Activated CD8-positive, alpha-beta T cell treated with anti-CD3 and anti-CD28 coated beads for 36 hours (primary cell): ENCODE measurements at regions not wholly inside any gene's neighbourhood (a gene's known extent, or its start where the extent isn't known, plus 50 kb on each side); places are given as distances from the start of the nearest gene placed in this dataset.

Experiments used
- ATAC-seq: fragments of 200-7000 bp; cut with Tn5 transposase; one replicate; pipeline ENCODE4 v1.10.0; 2021; ENCODE audit warnings: mild to moderate bottlenecking, moderate library complexity
- CTCF ChIA-PET: fragments of 350-600 bp; sonication (Branson Sonifier 250); formaldehyde crosslinking; loops from one replicate; lab custom pipeline; 2021; ENCODE audit warnings: antibody characterized with exemption; lab: Charles Lee
- POLR2A ChIA-PET: fragments of 350-600 bp; sonication (Branson Sonifier 250); formaldehyde crosslinking; loops from one replicate; lab custom pipeline; 2021; ENCODE audit warnings: antibody characterized with exemption; lab: Charles Lee
- DNase-seq: peaks from one replicate; pipeline ENCODE4 v3.0.0-alpha.2; 2020
- H3K27ac Mint-ChIP-seq: one replicate; pipeline ENCODE4 v1.8.0; 2021; ENCODE audit warnings: mild to moderate bottlenecking, mixed read lengths
- H3K27me3 Mint-ChIP-seq: one replicate; pipeline ENCODE4 v1.8.0; 2021; ENCODE audit warnings: mixed read lengths
- H3K36me3 Mint-ChIP-seq: one replicate; pipeline ENCODE4 v1.8.0; 2021; ENCODE audit warnings: low read depth, mixed read lengths
- H3K4me1 Mint-ChIP-seq: one replicate; pipeline ENCODE4 v1.8.0; 2021; ENCODE audit warnings: low read depth, mixed read lengths
- H3K4me3 Mint-ChIP-seq: one replicate; pipeline ENCODE4 v1.8.0; 2021; ENCODE audit warnings: mild to moderate bottlenecking, moderate library complexity, mixed read lengths
- H3K9me3 Mint-ChIP-seq: one replicate; pipeline ENCODE4 v1.8.0; 2021; ENCODE audit warnings: mixed read lengths
- intact Hi-C: fragments of 100-400 bp; cut with micrococcal nuclease; formaldehyde crosslinking; loops from one replicate; pipeline ENCODE4 v1.10.0; 2022
- TF ChIP-seq, protein P1 (sequence below): fragments of 200-600 bp; IDR thresholded peaks from one replicate; pipeline ENCODE4 v1.8.0; 2022; ENCODE audit warnings: antibody characterized with exemption, mild to moderate bottlenecking

DNA sequence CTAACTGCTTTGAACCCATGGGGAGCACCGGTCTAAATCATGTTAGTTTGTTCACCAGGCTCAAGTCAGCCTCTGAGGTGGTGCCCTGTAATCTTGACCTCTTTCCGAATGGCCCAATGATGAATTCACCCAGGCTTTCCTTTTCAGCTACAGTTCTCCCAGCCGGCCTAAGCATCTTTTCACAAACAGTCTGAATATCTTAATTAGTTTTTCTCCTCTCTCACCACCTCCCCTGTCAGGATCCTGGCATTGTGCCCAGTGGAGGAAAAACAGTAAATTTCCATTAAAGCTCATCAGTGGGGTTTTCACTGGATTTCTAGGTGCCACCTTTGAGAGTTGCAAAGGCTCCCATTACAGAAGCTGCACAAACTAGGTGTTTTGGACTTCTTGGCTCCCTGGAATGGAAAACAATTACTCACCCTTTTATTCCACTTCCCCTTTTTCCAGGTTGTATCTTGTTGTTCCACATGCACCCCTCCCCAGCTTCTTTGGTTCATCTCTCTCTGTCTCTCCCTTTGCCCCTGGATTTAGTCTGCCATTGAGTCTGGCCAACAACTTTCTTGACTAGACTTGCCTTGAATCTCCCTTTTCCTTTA lies 69.4 kb upstream of the ADAMTSL1 start:
- ChIA-PET CTCF (no interaction called here), POLR2A (no interaction called here)
- H3K4me1 Mint-ChIP-seq = no peaks in the 10 kb centered on the region
- no peak overlapping the region for H3K27ac Mint-ChIP-seq
- no peak overlapping the region for H3K4me3 Mint-ChIP-seq
- intact Hi-C loops = no loop called here
- peaks cover 7% of the 10 kb centered on the region for H3K27me3 Mint-ChIP-seq
- H3K36me3 Mint-ChIP-seq = no peaks in the 10 kb centered on the region
- no peak for ATAC-seq
- no peak for DNase-seq
- no peaks in the 10 kb centered on the region for H3K9me3 Mint-ChIP-seq
- TF ChIP-seq, protein P1, sequence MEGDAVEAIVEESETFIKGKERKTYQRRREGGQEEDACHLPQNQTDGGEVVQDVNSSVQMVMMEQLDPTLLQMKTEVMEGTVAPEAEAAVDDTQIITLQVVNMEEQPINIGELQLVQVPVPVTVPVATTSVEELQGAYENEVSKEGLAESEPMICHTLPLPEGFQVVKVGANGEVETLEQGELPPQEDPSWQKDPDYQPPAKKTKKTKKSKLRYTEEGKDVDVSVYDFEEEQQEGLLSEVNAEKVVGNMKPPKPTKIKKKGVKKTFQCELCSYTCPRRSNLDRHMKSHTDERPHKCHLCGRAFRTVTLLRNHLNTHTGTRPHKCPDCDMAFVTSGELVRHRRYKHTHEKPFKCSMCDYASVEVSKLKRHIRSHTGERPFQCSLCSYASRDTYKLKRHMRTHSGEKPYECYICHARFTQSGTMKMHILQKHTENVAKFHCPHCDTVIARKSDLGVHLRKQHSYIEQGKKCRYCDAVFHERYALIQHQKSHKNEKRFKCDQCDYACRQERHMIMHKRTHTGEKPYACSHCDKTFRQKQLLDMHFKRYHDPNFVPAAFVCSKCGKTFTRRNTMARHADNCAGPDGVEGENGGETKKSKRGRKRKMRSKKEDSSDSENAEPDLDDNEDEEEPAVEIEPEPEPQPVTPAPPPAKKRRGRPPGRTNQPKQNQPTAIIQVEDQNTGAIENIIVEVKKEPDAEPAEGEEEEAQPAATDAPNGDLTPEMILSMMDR = no peak

DNA sequence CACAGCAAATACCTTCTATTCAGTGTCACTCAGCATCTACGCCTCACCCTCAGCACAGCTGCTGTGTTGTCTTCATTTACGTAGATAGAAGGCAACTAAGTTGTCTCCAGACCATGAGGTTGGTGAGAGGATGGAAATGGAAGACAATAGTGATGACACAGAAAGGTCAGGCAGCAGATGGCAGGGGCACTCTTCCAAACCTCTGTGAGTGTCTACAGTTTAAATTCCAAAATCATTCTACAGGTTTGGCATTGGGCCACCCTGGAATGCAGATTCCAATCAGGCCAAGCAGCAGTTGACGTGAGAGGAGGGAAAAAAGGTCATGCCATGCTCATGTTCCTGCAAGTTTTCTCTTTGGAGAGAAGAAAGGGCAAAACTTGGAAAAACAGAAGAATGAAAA lies 68.7 kb upstream of the ADAMTSL1 start:
- CTCF ChIA-PET = no interaction called here
- no peaks in the 10 kb centered on the region for H3K4me1 Mint-ChIP-seq
- intact Hi-C loops = no loop called here
- H3K4me3 Mint-ChIP-seq = no peak overlapping the region
- POLR2A ChIA-PET = no interaction called here
- DNase-seq (no peak), ATAC-seq (no peak)
- no peak overlapping the region for H3K27ac Mint-ChIP-seq
- H3K9me3 Mint-ChIP-seq = no peaks in the 10 kb centered on the region
- peaks cover 7% of the 10 kb centered on the region for H3K27me3 Mint-ChIP-seq
- TF ChIP-seq, protein P1 = no peak
- H3K36me3 Mint-ChIP-seq = no peaks in the 10 kb centered on the region

DNA sequence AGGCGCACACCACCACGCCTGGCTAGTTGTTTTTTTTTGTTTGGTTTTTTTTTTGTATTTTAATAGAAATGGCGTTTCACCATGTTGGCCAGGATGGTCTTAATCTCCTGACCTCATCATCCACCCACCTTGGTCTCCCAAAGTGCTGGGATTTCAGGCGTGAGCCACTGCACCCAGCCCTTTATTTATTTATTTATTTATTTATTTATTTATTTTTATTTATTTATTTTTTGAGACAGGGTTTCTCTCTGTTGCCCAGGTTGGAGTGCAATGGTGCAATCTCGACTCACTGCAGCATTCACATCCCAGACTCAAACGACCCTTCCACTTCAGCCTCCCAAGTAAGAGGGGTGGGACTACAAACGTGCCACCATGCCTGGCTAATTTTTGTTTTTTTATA lies 63.0 kb upstream of the ADAMTSL1 start:
- intact Hi-C loops = no loop called here
- ATAC-seq (no peak), DNase-seq (no peak)
- CTCF ChIA-PET = no interaction called here
- POLR2A ChIA-PET = no interaction called here
- Mint-ChIP-seq H3K4me1 (no peaks in the 10 kb centered on the region), H3K36me3 (no peaks in the 10 kb centered on the region), H3K9me3 (no peaks in the 10 kb centered on the region), H3K27me3 (peaks cover 3% of the 10 kb centered on the region), H3K27ac (no peak overlapping the region), H3K4me3 (no peak overlapping the region)
- TF ChIP-seq, protein P1 = no peak

DNA sequence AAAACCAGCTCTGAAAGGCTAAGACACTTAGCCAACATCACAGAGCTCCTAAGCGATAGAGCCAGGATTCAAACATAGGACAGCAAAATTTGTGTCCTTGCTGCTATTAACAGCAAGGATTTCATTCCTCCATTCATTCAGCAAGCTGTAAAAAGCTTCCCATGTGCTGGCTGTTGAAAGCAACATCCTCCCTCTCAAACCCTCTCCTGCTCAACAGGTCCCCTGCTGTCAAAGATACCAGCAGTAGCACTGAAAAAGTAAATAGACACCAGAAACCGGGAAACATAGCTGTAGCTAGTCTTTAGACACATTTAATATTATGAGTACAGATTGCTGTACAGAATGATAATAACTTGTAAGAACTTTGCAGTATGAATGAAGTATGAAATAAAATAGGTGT lies 52.6 kb upstream of the ADAMTSL1 start:
- no peak overlapping the region for H3K27ac Mint-ChIP-seq
- CTCF ChIA-PET = no interaction called here
- H3K4me3 Mint-ChIP-seq = no peak overlapping the region

DNA sequence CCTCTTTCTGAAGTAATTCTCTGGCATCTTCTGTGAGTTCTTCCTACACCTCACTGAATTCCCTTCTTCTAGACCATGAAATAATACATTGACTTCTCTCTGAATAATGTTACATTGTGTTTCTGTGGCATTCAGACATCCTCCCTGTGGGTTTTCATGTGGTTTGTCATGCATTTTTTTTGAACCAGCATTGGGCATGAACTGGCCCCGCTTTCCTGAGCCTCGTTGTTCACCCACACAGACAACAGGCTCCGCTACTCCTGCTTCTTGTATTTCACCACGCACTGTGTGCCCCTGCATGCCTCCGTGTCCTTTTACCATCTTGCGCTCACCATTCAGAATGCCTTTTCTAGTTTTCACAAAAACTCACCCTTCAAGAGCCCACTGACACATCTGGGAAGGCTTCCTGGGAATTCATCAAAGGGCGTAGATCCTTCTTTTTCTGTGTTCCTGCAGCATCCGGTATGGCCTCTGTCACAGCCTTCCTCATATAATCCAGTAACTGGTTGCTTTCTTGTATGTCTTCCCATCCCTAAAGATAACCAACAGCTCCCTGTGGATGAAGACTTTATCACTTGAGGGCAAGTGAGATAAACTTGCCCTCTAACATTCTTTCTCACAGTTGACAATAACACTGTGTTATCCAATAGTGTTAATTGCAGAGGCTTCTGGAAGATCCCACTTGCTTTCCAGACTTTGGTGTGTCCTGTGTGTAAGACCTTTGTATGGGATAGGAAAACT lies 51.5 kb upstream of the ADAMTSL1 start:
- TF ChIP-seq, protein P1 = no peak
- Mint-ChIP-seq H3K27me3 (no peaks in the 10 kb centered on the region), H3K4me3 (no peak overlapping the region), H3K27ac (no peak overlapping the region), H3K9me3 (no peaks in the 10 kb centered on the region), H3K36me3 (no peaks in the 10 kb centered on the region), H3K4me1 (no peaks in the 10 kb centered on the region)
- ChIA-PET POLR2A (no interaction called here), CTCF (no interaction called here)
- ATAC-seq (no peak), DNase-seq (no peak)
- intact Hi-C loops = no loop called here

More for the DNA sequence above, 52.6 kb upstream of the ADAMTSL1 start:
- intact Hi-C loops = no loop called here
- Mint-ChIP-seq H3K27me3 (no peaks in the 10 kb centered on the region), H3K36me3 (no peaks in the 10 kb centered on the region), H3K4me1 (no peaks in the 10 kb centered on the region), H3K9me3 (no peaks in the 10 kb centered on the region)
- DNase-seq = no peak
- no peak for ATAC-seq
- POLR2A ChIA-PET = no interaction called here
- TF ChIP-seq, protein P1 = no peak
